GM11168 (cell line): ENCODE measurements at regions not wholly inside any gene's neighbourhood (a gene's known extent, or its start where the extent isn't known, plus 50 kb on each side); places are given as distances from the start of the nearest gene placed in this dataset.

Experiments
- in situ Hi-C: fragments of 300-500 bp; cut with MboI; formaldehyde crosslinking; loops from one replicate; pipeline ENCODE4 v1.12.0; 2022; ENCODE audit warnings: low sequenced_read_pairs; ENCODE audit not compliant: unreplicated experiment

DNA sequence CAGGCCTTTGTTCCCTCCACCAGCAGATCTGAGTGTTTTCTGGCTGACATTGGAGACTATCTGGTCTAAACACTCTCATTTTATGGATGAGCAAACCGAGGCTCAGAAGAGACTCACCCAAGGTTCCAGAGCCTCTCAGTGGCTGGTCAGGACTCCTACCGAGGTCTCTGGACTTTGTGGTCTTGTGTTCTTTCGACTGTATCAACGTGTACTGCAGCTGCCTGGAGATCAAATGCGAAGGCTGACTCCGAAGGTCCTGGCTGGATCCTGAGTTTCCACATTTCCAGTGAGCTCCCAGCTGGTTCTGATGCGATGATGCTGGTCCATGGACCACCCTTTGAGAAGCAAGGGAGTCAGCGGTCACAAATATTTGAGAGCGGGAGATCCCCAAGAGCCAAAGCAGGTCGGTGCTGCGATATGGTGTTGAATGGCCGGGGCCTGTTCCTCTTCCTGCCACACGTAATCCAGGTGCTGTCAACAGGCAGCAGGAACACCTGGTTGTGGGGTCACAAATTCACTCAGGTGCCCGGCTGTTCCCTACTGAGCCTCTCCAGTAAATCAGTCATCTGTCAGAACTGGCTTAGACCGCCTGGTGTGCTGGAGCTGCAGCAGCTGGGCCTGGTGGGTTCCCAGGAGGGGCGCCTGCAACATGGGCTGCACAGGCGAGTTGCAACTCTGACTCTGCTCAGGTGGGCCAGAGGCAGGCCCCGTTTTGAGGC, 94.8 kb upstream of the USP24 start:
- in situ Hi-C loops: no loop called here

DNA sequence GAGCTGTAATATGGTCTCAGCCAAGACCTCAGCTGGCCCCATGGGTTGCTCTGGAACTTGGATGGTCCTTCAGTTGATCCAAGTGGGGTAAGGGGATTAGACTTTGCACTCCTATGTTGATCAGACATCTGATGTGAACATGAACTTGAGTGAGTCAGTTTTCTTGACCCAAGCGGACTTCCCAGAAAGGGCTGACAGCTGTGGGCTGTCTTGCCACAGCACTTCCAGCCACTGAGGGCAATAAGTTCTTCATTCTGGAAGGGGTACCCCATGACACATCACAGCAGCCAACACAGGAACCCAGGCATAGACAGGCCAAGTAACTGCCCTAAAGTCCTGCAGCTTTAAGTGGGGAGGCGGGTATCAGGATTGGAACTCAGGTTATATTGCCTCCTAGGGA, 93.9 kb upstream of the USP24 start:
- in situ Hi-C loops: no loop called here

DNA sequence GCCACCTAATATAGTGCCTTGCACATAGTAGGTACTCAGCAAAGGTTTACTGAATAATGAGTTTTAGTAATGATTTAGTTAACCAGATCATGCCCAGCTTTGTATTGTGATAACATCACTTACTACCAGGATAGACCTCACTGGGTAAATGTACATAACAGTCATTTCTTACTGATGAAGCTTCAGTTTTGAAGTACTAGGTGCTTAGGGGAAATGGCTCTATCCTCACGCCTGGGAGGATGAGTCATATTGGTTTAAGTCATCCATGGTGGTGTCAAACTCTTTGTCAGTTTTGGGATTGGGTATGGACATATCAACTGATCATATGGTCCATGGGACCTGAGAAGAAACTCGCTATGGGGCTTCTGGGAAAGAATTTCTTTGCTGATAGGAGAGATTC, 90.6 kb upstream of the USP24 start:
- in situ Hi-C loops: no loop called here

DNA sequence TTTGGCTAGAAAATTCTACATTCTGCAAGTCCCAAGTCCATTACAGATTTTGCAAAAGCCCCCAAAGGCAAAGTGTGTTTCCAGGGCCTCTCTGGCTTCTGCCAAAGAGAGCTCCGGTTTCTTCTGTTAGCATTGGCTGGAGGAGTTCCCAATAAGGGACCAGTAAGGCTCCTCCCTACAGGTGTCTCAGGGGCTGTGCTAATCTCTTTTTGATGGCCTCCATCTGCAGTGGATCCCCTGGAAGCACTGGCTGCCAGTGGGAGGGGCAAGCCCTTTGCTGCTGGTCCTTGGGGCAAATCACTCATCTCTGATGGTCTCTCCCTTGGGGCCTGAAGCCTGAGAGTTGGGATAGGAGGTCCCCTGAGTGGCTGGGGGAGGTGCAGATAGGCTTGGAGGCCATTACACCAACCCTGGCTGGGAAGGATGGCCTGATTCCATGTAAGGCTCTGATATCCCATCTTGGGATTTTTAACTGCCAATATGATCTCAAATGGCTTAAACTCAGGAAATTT, 89.1 kb upstream of the USP24 start:
- in situ Hi-C loops: no loop called here

DNA sequence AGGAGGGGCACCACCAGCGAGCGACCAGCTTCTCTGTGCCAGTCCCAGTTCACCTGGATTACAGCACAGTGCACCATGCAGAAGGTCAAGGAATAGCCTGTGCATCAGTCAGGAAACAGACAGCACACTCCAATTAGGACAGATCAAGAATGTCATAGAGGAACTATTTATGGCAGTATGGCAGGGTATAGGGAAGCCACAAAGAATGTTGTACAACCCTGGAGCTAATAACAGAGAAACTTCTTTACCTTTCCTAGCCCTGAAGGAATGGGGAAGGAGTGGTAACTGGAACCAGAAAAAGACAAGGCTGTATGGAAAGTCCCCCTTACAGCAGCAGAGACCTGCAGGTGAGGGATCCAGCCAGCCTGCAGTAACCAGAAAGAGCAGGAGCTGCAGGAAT, 87.8 kb upstream of the USP24 start:
- in situ Hi-C loops: no loop called here

DNA sequence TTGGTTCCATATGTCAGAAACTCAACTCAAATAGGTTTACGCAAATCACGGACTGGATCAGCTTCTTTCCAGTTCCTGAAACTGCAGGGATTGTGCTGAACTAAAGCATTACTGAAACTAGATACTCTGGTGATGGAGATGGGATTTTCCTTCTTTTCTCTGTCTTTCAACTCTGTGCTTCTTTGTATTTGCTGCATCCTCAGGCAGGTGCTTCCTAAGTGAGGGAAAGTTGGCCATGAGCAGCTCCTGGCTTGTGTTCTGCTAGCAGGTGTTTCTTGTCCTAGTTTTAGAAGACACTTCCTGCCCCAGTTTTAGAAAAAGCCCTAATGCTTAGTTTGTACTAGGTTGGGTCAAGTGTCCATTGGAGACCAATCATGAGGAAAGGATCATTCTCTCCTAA, 86.7 kb upstream of the USP24 start:
- in situ Hi-C loops: no loop called here

DNA sequence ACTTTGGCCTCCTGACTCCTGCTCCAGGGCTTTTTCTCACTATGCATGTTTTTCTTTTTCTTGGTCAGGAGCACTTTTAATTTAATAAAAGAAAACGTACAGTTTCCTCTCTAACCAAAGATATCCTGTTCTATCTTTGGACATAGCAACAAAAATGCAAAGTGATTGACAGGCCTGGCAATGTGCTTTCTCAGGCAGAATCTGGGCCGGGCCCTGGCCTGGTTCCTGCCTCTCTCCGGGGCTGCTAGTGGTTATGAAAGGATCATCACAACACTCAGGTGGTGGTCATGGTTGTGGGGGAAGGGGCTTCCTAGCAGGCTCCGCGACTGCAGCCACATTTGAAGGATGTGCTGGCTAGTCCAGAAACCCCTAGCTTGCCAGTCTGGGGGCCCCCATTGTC, 85.8 kb upstream of the USP24 start:
- in situ Hi-C loops: no loop called here

DNA sequence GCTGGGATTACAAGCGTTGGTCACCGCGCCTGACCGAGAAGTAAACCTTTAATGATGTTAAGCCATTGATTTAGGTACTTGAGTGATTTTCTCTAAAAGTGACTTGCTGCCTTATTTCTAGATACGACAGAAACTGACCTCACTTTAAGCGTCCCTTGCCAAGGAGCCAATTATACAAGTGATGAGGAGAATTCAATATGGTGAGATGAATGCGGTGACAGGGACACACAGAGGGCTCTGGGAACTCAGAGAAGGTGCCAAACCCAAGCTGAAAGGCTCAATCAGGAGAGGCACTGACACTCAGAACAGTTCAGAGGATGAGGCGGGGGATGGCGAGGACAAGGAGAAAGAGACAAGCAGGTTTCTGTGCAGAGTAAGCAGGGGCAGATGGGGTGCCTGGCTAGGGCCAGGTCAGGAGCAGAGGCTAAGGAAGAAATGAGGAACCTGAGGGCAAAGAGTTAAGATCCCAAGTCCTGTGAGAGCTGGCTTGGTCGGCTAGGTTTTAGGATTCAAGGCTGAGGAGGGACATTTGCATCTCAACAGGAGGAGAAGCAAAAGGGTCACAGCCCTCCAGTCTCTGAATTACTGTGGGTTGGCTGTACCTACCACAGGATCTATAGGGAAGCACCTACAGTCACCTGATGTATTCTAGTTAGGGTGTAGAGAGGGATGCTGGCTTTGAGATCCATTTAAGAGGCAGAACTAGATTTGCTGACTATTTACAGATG, 83.2 kb upstream of the USP24 start:
- in situ Hi-C loops: loop anchor here (25.0 kb wide), 1 partner anchor 1289 kb away; the partner anchor contains the start of gene PLPP3

DNA sequence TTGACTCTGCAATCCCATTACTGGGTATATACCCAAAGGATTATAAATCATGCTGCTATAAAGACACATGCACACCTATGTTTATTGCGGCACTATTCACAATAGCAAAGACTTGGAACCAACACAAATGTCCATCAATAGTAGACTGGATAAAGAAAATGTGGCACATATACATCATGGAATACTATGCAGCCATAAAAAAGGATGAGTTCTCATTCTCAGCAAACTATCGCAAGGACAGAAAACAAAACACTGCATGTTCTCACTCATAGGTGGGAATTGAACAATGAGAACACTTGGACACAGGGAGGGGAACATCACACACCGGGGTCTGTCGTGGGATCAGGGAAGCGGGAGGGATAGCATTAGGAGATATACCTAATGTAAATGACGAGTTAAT, 81.1 kb upstream of the USP24 start:
- in situ Hi-C loops: loop anchor here (25.0 kb wide), 1 partner anchor 1291 kb away; the partner anchor contains the start of gene PLPP3

DNA sequence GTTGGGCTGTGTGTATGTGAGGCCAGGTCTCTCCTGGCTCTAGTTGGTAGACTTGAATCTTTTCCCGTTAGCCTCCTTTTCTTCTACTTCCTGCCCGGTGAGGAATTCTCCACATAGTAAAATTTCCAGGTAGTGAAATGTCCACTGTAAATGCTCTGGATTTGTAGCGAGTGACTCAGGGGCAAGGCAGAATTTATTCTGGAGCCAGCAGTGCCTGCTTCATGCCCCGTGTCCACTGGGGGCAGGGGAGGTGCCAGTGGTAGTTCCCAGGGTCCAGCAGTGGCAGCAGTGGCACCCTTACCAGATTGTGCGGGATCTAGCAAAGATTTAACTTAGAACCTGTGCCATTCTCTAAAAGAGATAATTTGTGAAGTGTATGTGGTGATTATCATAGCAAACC, 74.5 kb upstream of the USP24 start:
- in situ Hi-C loops: loop anchor here (25.0 kb wide), 1 partner anchor 1298 kb away; the partner anchor contains the start of gene PLPP3

DNA sequence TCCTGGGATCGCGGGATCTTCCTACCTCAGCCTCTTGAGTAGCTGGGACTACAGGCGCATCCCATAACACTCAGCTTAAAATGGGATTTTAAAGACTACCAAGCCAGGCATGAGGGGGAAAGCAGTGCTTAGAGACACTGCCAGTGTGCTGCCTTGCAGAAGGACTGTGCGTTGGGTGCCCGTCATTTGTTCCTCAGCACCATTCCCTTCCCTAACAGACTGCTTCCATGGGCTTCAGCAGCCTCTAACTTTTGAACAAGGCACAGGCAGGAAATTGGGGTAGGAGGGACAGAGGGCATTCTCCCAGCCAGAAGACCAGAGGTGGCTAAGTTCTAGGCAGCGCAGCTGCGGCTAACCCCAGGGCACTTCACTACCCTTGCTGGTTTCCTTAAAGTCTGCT, 73.9 kb upstream of the USP24 start:
- in situ Hi-C loops: loop anchor here (25.0 kb wide), 1 partner anchor 1298 kb away; the partner anchor contains the start of gene PLPP3

DNA sequence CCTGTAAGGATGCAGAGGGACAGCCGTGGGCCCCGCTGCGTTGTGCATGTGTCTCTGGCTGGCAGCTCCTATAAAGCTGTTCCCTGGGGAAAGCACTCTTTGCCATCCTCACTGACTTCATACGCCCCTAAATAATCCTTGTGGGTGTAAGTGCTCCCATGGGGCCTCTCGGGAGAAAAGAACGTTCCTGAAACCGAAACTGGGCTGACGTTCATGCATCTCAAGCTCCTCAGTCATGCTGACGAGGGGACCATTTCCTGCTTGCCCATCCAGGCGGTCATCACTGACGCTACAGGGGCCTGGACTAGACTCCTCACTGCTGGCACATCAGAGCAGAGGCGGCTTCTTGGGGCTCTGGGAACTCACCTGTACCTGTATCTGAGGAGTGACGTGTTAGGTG, 73.1 kb upstream of the USP24 start:
- in situ Hi-C loops: loop anchor here (25.0 kb wide), 1 partner anchor 1299 kb away; the partner anchor contains the start of gene PLPP3

DNA sequence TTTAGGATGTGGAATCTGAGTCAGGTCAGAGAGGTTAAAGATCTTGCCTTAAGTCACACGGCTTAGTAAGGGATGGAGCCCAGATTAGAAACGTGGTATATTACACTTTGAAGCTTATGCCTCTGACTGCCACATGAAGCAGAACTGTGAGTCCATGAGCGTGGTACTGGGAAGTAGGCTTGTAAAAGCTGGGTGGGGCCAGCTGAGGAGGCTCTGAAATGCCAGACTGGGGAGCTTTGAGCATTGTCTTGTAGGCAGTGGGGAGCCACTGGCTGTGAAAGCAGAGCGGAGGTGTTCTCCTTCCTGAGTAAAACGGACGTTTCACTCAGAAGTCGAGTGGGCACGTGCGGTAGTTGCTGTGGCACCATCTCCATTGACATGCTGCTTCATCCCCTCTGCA, 72.6 kb upstream of the USP24 start:
- in situ Hi-C loops: loop anchor here (25.0 kb wide), 1 partner anchor 1300 kb away; the partner anchor contains the start of gene PLPP3

DNA sequence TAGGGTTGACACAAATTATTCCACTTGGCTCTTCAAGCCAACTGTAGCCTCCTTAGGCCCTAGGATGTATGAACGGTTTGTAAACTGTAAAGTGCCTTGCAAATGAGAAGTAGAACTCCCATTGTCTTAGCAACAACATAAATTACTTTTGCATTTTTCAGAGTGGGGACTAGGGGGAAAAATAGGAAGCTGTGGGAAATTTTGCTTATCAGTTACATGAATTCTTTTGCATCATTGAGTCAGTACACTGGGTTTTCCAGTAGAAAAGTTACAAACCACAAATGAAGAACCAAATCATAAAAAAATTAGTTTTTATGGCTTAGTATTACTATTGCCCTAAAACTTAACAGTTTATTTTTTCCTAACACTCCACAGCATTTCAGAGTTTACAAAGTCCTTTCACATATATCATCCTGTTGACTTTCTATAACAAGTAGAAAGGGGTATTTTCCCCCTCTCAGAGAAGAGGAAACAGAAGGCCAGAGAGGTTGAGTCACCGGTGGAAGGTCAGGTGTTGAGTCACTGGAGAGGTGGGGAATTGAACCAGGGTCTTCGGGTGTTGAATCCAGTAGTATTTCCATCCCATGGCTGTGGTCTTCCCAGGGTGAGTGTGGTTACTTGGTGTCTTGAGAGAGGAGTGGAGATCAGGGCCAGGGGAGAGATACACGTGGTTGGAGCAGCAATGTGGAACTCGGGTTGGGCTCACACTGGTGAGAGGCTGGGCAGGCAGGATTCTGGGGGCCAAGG, 71.9 kb upstream of the USP24 start:
- in situ Hi-C loops: loop anchor here (25.0 kb wide), 1 partner anchor 1300 kb away; the partner anchor contains the start of gene PLPP3

DNA sequence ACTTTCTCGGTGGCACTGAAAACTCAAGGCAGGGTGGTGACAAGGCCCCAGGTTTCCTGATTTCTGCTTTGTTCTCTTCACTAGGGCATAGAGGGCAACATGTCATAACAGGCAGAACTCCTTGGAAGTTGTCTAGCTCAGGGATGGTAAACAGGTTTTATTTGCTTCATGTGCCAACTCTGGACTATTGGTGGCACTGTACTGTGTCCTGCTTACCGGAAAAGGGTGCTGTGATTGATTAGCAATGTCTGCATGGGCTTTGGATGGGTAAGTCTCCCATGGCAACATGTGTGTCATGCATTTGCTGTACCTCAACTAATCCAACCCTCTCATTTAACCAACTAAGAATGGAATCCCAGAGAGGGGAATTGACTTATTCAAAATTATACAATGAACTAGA, 70.7 kb upstream of the USP24 start:
- in situ Hi-C loops: loop anchor here (25.0 kb wide), 1 partner anchor 1301 kb away; the partner anchor contains the start of gene PLPP3

DNA sequence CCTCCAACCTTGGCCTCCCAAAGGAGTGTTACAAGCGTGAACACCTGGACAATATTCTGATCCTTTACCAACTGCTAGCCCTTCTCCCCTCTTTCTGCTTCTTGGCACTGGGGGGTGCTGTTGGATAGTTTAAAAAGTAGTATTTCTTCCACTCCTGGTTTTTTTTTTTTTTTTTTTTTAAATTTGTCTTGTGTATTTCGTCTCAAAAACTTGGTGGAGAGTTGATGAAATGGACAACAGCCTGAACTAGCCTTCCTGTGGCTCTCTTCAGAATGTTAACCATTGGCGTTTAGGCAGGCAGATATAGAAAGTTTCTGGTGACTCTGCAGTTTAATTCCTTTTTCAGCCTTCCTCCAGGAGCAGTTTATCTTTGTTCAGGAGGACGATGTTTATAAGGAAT, 69.7 kb upstream of the USP24 start:
- in situ Hi-C loops: loop anchor here (25.0 kb wide), 1 partner anchor 1302 kb away; the partner anchor contains the start of gene PLPP3

DNA sequence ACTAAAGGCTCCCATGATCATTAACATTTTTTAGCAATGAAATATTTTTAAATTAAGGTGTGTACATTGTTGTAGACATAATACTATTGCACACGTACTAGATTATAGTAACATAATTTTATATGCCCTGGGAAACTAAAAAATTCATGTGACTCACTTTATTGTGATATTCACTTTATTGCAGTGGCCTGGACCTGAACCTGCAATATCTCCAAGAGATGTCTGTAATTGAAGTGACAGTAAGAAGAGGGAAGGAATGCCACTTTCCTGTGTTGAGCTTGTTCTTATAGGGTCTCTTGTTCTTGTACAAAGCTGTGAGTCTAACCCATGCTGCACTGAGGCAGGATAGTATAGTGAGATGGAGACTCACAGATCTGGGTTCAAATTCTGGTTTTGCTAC, 66.9 kb upstream of the USP24 start:
- in situ Hi-C loops: loop anchor here (25.0 kb wide), 1 partner anchor 1305 kb away; the partner anchor contains the start of gene PLPP3

DNA sequence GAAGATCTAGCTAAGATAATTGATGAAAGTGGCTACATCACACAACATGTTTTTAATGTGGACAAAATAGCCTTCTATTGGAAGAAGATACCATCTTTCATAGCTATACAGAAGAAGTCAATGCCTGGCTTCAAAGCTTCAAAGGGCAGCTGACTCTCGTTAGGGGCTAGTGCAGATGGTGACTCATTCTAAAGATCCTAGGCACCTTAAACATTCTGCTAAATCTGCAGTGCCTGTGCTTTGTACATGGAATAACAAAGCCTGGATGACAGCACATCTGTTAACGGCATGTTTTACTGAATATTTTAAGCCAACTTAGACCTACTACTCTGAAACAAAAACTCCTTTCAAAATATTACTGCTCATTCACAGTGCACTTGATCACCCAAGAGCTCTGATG, 65.6 kb upstream of the USP24 start:
- in situ Hi-C loops: loop anchor here (25.0 kb wide), 1 partner anchor 1307 kb away; the partner anchor contains the start of gene PLPP3

DNA sequence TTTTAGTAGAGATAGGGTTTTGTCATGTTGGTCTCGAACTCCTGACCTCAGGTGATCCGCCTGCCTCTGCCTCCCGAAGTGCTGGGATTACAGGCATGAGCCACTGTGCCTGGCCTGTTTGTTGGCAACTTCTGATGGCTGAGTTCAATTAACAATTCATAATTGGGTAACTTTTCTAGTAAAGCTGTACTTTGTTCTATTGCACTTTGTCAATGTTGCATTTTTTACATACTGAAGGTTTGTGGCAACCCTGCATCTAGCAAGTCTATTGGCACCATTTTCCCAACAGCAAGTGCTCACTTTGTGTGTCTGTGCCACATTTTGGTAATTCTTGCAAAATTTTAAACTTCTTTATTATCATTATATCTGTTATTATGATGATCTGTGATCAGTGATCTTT, 64.5 kb upstream of the USP24 start:
- in situ Hi-C loops: loop anchor here (5.0 to 25.0 kb wide), 2 partner anchors 142 to 1308 kb away; partner anchors contain the start of gene PLPP3

DNA sequence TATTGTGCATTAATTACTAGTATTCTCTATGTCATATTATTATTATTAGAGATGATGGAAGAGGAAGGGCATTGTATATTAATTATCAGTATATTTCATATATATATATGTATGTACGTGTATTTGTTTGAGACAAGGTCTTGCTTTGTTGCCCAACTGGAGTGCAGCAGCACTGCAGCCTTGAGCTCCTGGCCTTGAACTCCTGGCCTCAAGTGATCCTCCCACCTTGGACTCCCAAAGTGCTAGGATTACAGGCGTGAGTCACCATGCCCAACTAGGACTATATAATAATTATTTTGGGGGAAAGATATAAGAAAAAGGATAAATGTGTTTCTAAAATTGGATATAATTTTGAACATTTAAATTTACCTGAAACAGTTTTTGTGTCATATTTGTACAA, 63.2 kb upstream of the USP24 start:
- in situ Hi-C loops: loop anchor here (5.0 to 25.0 kb wide), 2 partner anchors 141 to 1309 kb away; partner anchors contain the start of gene PLPP3
